MCF 10A (cell line): ENCODE measurements at regions not wholly inside any gene's neighbourhood (a gene's known extent, or its start where the extent isn't known, plus 50 kb on each side); places are given as distances from the start of the nearest gene placed in this dataset.

ENCODE experiments used
- BruUV-seq: library from RNA; stranded (reverse); fragments of 400-500 nt; replicated peaks from 2 replicates; lab custom pipeline; 2021; lab: Mats Ljungman, UMichigan
- CTCF ChIA-PET: fragments of 300-600 bp; sonication (Branson Sonifier 250); formaldehyde crosslinking; extraction: SDS; loops from one replicate; lab custom pipeline; 2021; ENCODE audit warnings: antibody characterized with exemption, inconsistent platforms; lab: Yijun Ruan, JAX
- POLR2A ChIA-PET: fragments of 300-600, 350-650 bp; sonication (Branson Sonifier 250); formaldehyde crosslinking; extraction: SDS; loops from one replicate; lab custom pipeline; 2020; ENCODE audit warnings: antibody characterized with exemption, inconsistent platforms; lab: Yijun Ruan, JAX
- DNase-seq: peaks from one replicate; pipeline ENCODE4 v3.0.0-alpha.2; 2018; ENCODE audit not compliant: unreplicated experiment
- H3K27ac Mint-ChIP-seq: one replicate; pipeline ENCODE4 v1.8.0; 2022; ENCODE audit warnings: mild to moderate bottlenecking, low read depth, mixed read lengths; ENCODE audit not compliant: unreplicated experiment
- H3K27me3 Mint-ChIP-seq: one replicate; pipeline ENCODE4 v1.8.0; 2022; ENCODE audit warnings: mixed read lengths; ENCODE audit not compliant: insufficient read depth, unreplicated experiment
- H3K36me3 Mint-ChIP-seq: one replicate; pipeline ENCODE4 v1.8.0; 2022; ENCODE audit warnings: mild to moderate bottlenecking, moderate library complexity, mixed read lengths; ENCODE audit not compliant: insufficient read depth, unreplicated experiment
- H3K4me1 Mint-ChIP-seq: one replicate; pipeline ENCODE4 v1.8.0; 2022; ENCODE audit warnings: mixed read lengths; ENCODE audit not compliant: insufficient read depth, unreplicated experiment
- H3K4me3 Mint-ChIP-seq: one replicate; pipeline ENCODE4 v1.8.0; 2022; ENCODE audit warnings: mild to moderate bottlenecking, moderate library complexity, mixed read lengths; ENCODE audit not compliant: unreplicated experiment
- H3K9me3 Mint-ChIP-seq: one replicate; pipeline ENCODE4 v1.8.0; 2022; ENCODE audit warnings: mixed read lengths; ENCODE audit not compliant: unreplicated experiment
- CTCF ChIP-seq: fragments of 200-600 bp; IDR thresholded peaks from one replicate; pipeline ENCODE4 v1.8.0; 2022; ENCODE audit warnings: antibody characterized with exemption, mild to moderate bottlenecking; ENCODE audit not compliant: unreplicated experiment
- intact Hi-C: fragments of 100-400 bp; cut with micrococcal nuclease; formaldehyde crosslinking; loops from 2 replicates; pipeline ENCODE4 v1.14.1; 2022

- Mint-ChIP-seq H3K4me3 (no peak overlapping the region), H3K36me3 (no peaks in the 10 kb centered on the region), H3K4me1 (no peaks in the 10 kb centered on the region), H3K9me3 (peaks cover 7% of the 10 kb centered on the region), H3K27me3 (no peaks in the 10 kb centered on the region), H3K27ac (no peak overlapping the region)
- ChIA-PET CTCF (no interaction called here), POLR2A (interaction anchor here (1.2 kb wide), 1 partner anchor 16 kb away, joined by 3 read pairs; no protein-coding TSS in a partner anchor)
- intact Hi-C loops = no loop called here
- no peak for TF ChIP-seq CTCF
- no peak for DNase-seq
- BruUV-seq = no TSS peak
These were observed 591.4 kb downstream of the FGF9 start for GRCh38 chr13:22262001-22262885.

GRCh38 chr13:22263185-22263584 lies 592.3 kb downstream of the FGF9 start:
- DNase-seq = no peak
- H3K4me1 Mint-ChIP-seq = no peaks in the 10 kb centered on the region
- ChIA-PET CTCF (interaction anchor here (0.6 to 1.5 kb wide), 2 partner anchors 214 to 626 kb away, joined by 3 read pairs; no protein-coding TSS in a partner anchor), POLR2A (no interaction called here)
- no TSS peak for BruUV-seq
- no peaks in the 10 kb centered on the region for H3K36me3 Mint-ChIP-seq
- no peaks in the 10 kb centered on the region for H3K27me3 Mint-ChIP-seq
- TF ChIP-seq CTCF = no peak
- intact Hi-C loops = no loop called here
- no peak overlapping the region for H3K27ac Mint-ChIP-seq
- H3K4me3 Mint-ChIP-seq = no peak overlapping the region
- H3K9me3 Mint-ChIP-seq = no peaks in the 10 kb centered on the region

- Mint-ChIP-seq H3K27ac (no peak overlapping the region), H3K4me1 (no peaks in the 10 kb centered on the region), H3K9me3 (no peaks in the 10 kb centered on the region), H3K27me3 (no peaks in the 10 kb centered on the region), H3K4me3 (no peak overlapping the region), H3K36me3 (no peaks in the 10 kb centered on the region)
- TF ChIP-seq CTCF = no peak
- POLR2A ChIA-PET = no interaction called here
- BruUV-seq = no TSS peak
- intact Hi-C loops = no loop called here
- CTCF ChIA-PET = no interaction called here
- DNase-seq = no peak
These were observed 594.7 kb downstream of the FGF9 start for GRCh38 chr13:22265563-22265962.

GRCh38 chr13:22270881-22271280 lies 600.0 kb downstream of the FGF9 start:
- H3K4me3 Mint-ChIP-seq = no peak overlapping the region
- H3K36me3 Mint-ChIP-seq = no peaks in the 10 kb centered on the region
- ChIA-PET POLR2A (no interaction called here), CTCF (no interaction called here)
- no peak overlapping the region for H3K27ac Mint-ChIP-seq
- DNase-seq = no peak
- no peaks in the 10 kb centered on the region for H3K4me1 Mint-ChIP-seq
- no TSS peak for BruUV-seq
- no peak for TF ChIP-seq CTCF
- H3K27me3 Mint-ChIP-seq = no peaks in the 10 kb centered on the region
- intact Hi-C loops = no loop called here
- no peaks in the 10 kb centered on the region for H3K9me3 Mint-ChIP-seq
